Left kidney (tissue), 1 donor: ENCODE measurements at regions not wholly inside any gene's neighbourhood (a gene's known extent, or its start where the extent isn't known, plus 50 kb on each side); places are given as distances from the start of the nearest gene placed in this dataset.
"Not testable (repeated sequence)": the region's sequence is repeated elsewhere in the genome, so short reads cannot be mapped to it uniquely, and the experiment has no call there.

Experiments used
- DNase-seq: peaks from one replicate; pipeline ENCODE4 v3.0.0-alpha.2; 2013

DNA sequence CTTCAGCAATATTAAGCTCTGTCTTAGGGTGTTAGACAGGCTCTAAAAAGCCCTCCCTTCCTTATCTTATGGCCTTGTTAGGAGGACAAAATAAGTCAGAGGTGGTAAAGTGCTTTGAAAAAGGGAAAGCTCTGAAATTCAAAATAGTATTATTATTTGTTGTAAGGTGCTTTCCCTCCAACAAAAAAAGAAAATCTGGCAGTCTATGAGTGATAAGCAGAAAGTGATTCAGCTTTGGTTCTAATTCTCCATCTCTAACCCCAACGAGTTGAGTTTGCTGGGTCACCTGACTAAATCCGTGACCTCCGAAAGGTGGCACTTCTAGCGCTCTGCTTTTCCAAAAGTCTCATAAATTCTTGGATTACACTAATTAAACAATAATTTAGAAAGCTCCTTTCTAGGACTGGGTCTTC, 305.1 kb downstream of the BCL2L11 start:
- not testable (repeated sequence) for DNase-seq

DNA sequence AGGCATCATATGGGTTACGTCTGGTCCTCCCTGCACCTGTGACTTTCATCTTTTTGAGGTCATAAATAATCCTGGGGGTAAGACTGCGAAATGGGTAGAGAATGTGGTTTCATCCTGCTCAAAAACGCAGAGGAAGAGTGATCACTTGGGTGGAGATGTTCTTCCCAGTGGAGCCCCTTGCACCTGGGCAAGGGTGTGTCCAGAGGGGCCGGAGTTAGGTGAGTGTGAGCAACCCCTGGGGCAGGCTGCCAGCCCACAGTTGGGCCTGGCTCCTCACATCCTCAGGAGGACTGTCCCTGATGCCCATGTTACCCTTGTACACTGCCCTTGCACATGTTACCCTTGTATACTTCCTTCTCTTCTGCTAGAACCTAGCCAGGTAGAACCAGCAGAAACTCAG, 306.6 kb downstream of the BCL2L11 start:
- not testable (repeated sequence) for DNase-seq

DNA sequence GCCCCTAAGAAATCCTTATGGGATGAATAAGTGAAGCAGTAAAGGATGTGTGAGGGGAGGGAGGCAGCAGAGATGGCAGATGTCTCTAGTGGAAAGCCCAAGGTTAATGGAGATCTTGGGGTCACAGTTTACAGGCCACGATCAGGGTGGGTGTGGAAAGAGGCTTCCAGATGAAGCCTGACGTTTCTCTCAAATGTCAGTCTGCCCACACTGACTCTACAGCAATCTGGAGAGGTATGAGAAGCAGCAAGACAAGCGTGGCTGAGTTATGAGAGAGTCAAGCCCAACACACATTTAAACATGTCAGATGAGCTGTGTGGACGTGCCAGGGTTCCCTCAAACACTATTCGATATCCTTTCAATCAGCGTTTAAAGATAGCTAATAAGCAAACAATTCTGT, 308.2 kb downstream of the BCL2L11 start:
- DNase-seq = not testable (repeated sequence)

GRCh38 chr2:111429353-111429752, 308.6 kb downstream of the BCL2L11 start:
- not testable (repeated sequence) for DNase-seq

GRCh38 chr2:111430817-111431661, 310.3 kb downstream of the BCL2L11 start:
- DNase-seq = not testable (repeated sequence)

GRCh38 chr2:111432423-111432822, 311.7 kb downstream of the BCL2L11 start:
- DNase-seq = not testable (repeated sequence)

GRCh38 chr2:111432916-111433499, 312.3 kb downstream of the BCL2L11 start:
- not testable (repeated sequence) for DNase-seq

GRCh38 chr2:111433892-111434607, 313.3 kb downstream of the BCL2L11 start:
- not testable (repeated sequence) for DNase-seq

DNA sequence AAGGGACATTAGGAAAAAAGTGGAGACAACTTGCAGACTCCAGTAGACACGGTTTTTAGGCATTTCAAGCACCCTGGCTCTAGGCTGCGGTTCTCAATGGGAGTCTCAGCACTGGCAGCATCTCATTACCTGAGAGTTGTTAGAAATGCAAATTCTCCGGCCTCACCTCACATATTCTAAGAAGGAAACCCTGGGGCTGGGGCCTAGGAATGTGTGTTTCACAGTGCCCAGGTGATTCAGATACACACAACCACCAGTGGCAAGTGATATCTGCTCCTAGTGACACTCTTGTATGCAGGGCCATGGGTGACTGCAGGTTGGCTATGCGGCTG, 313.9 kb downstream of the BCL2L11 start:
- DNase-seq = not testable (repeated sequence)

GRCh38 chr2:111435553-111436310, 315.0 kb downstream of the BCL2L11 start:
- DNase-seq = not testable (repeated sequence)

DNA sequence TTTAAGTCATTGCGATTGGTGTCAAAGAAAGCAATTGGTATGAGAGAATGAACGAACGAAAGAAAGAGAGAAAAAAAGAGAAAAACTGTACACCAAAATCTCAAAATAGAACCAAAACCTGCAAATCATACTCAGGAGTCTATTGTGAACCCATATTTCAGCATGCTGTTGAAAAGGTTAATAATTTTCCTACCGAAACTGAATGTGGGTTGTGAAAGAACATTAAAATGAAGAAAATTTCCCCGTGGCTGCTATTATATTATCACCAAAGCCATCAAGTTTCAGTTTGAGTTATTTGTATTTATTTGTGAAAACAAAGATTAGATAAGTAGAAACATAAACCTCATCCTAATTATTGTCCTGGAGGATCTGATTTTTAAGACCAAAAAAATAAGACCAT, 315.7 kb downstream of the BCL2L11 start:
- DNase-seq = not testable (repeated sequence)

DNA sequence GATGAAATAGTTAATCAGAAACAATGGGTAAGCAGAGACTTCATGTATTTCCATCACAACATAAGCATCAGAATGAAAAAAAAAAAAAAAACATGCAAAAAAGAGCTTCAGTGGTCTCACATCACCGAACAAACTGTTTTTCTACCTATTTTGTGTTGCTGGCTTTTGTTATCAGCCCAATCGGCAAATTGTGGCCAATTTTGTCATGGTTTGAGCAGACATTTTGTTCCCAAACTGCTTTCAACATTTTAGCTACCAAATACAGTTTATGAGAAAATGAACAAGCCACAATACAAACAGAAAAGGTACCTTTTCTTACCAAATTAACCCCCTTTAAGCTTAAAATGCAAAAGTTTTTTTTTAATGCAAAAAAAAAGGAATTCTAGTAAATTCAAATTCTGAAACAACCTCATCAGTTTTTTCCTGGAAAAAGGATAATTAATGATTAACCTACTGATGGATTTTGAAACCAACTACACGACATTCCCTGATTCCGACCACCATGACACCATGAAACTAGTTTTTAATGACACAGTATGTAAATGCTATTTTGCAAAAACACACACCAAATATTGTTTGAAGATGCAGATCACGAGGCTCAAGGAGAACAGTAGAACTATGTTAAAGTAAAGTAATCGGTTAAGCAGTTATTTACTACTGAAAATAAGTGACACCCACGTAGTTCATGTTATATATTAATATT, 316.7 kb downstream of the BCL2L11 start:
- DNase-seq = not testable (repeated sequence)

DNA sequence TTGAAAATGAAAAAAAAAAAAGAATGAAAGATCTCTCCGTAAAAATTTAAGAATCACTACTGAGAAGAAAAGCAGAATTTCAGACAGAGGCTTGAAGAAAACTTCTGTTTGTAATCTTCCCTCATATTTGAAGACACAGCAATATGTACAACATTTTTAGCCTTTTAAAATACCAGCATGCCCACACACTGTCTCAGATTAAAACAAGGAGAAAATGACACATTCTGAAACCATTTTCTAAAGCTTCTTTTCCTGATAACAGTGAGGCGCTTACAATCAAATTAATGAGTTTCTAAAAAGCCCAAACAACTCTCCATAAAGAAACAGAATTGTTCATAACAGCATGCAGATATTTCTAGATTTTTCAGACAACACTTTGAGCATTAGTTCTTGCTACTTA, 317.4 kb downstream of the BCL2L11 start:
- not testable (repeated sequence) for DNase-seq

- DNase-seq = not testable (repeated sequence)
Observed at GRCh38 chr2:111439237-111439636, 318.5 kb downstream of the BCL2L11 start.

GRCh38 chr2:111441614-111442013, 320.9 kb downstream of the BCL2L11 start:
- not testable (repeated sequence) for DNase-seq

- DNase-seq = not testable (repeated sequence)
Observed at GRCh38 chr2:111442767-111443454, 322.2 kb downstream of the BCL2L11 start.

GRCh38 chr2:111444516-111444915, 323.8 kb downstream of the BCL2L11 start:
- not testable (repeated sequence) for DNase-seq

- DNase-seq = not testable (repeated sequence)
Observed at GRCh38 chr2:111445191-111445929, 324.6 kb downstream of the BCL2L11 start.

DNA sequence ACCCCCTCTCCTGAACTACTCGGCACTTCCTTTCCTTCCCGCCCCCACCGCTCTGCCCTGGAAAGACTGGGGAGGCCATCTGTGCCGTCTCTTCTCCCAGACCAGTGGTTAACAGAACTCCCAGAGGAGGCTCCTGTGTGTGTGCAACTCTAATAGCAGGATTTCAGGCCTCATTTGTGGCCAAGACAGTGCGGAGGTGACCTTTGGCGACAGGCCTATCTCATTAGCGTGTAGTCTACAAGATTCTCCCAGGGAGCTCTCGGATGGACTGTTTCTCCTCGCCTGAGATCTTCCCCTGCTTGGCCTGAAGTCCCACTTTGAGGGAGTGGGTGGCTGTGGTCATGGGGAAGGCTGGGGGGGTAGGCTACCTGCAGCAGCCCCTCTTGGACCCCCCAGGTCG, 325.2 kb downstream of the BCL2L11 start:
- DNase-seq = not testable (repeated sequence)

DNA sequence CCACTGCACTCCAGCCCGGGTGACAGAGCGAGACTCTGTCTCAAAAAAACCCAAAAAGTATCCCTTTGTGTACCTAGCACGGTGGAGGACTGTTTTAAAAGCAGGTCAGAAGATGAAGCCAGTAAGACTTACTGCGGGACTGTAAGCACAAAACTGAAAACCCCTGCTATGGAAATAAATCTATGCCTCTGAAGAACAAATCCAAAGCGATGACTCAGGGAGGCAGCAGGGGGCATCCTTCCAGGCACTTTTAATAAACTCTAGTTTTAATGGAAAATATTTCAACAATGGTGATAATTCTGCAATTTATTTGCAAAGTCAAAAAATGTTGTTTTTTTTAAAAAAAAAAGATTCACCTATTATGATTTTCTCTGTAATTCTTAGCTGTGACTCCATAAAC, 326.8 kb downstream of the BCL2L11 start:
- DNase-seq = not testable (repeated sequence)
